ENCODE measurements at regions not wholly inside any gene's neighbourhood (a gene's known extent, or its start where the extent isn't known, plus 50 kb on each side); places are given as distances from the start of the nearest gene placed in this dataset.

DNA sequence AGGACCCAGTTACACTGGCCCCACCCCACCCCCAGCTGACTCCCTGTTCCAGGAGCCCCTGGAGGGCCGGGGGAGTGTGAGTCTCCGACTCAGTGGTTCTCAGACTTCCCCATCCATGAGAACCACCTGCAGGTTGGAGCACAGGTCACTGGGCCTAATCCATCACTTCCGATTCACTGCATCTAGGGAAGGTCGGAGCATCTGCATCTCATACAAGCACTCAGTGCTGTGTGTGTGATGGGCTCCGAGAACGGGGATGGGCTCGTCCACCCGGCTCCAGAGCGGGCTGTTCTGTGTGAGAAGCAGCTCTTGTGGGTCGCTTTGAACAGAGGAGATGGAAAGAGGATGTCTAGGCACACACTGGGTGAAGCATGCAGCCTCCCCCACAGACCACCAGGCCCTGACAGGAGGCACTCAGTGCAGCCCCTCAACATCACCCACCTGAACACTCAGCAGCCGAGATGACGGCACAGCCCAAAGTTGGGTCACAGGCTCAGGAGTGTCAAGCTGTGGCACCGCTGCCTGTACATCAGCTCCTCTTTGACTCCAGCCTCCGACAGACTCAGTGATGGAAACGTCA is 541.4 kb downstream of the BRD1 start:
- DNase-seq (ENCODE audit: low spot score): no peak

DNA sequence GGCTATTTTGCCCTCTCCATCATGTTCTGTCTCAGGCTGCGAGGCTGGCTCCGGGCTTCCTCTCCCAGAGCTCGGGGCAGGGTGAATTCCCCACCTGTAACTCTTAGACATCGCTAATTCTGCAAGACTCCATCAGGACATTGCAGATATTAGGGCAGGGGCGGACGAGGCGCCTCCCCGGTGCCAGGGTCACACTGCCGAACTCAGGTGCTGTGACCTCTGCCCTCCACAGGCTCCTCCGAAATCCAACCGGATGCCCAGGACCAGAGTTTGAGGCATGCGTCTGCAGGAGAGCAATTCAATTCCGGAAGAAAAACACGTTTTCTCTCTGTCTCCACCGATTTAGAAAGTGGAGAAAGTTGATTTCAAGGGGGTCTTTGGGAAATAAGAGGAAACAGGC is 542.7 kb downstream of the BRD1 start:
- no peak for DNase-seq (ENCODE audit: low spot score)

DNA sequence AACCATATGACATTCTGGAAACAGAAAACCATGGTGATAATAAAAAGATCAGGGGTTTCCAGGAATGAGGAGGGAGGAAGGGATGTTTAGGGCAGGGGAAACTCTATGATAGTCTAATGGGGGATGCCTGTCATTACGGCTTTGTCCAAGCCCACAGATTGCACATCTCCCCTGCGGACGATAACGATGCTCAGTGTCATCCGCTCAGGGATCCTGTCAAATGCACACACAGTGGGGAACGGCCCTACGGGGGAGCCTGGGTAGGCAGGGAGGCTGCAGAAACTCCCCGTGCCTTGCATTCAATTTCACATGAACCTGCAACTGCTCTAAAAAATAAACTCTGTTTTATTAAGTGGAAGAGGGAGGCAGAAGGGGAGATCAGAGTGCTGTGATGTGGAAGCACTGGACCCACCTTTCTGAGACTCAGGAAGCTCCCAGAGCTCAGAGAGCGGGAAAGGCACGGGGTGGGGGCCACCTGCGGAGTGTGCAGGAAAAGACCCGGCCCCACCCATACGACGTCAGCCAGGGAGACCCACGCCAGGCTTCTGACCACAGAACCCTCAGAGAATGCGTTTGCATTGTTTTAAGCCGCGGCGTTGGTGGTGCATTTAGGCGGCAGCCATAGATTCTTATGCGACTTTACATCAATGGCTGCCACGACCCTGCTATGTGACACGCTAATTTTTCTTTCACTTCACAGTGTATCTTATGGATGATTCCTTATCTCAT is 543.5 kb downstream of the BRD1 start:
- DNase-seq (ENCODE audit: low spot score): no peak

DNA sequence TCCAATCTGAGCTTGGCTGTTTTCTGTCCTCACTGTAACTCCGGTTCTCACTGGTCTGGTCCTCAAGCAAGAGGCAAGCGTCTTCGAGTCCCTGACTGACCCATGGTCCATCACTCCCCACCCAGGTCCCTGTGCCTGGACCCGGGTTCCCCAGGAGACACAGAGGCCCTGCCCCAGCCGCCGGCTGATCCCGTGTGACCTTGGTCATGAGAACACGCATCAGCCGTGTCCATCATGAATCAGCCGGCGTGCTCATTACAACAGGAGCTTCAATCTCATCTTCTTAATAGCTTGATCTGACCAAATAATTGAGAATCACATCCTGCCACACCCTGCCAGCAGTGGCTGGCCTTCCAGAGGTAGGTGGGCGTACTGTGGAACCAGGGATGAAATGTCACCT is 545.1 kb downstream of the BRD1 start:
- DNase-seq (ENCODE audit: low spot score): no peak

DNA sequence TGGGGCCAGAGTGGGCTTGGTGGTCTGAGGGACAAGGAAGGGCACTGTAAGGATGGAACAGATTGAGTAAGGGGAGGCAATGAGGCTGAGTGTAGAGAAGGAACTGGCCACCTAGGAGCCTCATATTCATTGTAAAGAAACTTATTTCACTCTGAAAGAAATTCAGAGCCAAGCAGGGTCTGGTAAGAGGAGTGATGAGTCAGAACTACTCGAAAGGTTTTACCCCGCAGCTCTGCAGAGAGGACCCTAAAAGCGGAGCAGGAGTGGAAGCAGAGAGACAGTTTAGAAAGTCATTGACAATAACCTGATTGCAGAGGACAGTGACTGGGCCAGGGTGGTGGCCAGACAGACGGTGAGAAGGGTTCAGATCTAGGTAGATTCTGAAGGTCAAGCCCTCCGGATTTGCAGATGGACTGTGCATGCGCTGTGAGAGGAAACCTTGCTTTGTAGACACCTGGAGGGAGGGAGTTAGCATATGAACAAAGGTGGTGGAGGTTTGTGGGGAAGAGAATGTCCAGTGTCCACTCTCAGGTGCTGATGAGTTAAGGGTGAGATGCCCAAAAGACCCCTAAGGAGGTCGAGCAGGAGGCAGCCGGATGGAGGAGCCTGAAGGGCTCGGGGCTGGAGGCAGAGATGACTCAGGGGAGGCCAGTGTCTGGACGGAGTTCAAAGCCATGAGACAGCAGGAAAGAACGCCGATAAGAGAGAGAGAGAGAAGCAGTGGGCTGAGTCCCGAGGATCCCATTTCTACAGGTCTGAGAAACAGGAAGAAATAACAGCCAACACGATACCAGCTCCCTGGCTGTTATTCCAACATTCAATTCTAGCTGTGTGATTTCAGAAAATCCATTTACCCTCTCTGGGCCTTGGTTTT is 546.0 kb downstream of the BRD1 start:
- DNase-seq (ENCODE audit: low spot score): no peak

DNA sequence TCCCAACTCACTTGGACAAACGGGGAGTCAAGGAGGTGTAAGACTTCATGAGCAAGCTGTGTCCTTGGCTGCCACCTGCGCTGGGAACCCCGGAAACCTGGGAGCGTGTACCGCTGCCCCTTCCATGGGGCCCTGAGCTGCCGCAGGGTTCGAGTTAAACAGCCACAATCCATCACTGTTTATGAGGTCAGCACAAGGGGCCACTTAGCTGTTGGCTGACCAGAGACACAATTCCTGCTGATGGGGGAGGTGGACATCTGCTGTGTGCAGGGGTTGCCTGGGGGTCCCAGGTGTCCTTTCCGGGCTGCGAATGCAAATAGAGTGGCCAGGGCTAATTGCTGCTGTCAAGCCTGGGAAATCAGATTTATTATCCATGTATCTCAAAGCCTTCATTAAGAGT is 549.3 kb downstream of the BRD1 start:
- no peak for DNase-seq (ENCODE audit: low spot score)

DNA sequence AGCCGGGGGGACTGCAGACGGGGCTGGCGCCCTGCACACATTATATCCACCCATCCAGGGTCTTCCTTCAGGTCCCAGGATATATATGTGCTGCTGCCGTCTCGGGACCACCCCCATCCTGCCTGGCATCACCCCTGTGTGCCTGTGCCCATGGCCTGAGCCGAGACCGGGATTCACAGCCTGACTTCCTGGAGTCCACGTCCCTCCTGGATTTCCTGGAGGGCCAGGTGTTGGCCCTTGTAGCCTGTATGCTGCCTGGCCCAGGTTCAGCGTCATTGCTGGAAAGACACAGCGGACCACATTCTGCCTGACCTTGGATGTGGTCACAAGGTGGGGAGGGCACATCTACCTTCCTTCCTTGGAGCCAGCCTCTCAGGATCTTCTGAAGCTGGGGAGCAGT is 551.1 kb downstream of the BRD1 start:
- no peak for DNase-seq (ENCODE audit: low spot score)

DNA sequence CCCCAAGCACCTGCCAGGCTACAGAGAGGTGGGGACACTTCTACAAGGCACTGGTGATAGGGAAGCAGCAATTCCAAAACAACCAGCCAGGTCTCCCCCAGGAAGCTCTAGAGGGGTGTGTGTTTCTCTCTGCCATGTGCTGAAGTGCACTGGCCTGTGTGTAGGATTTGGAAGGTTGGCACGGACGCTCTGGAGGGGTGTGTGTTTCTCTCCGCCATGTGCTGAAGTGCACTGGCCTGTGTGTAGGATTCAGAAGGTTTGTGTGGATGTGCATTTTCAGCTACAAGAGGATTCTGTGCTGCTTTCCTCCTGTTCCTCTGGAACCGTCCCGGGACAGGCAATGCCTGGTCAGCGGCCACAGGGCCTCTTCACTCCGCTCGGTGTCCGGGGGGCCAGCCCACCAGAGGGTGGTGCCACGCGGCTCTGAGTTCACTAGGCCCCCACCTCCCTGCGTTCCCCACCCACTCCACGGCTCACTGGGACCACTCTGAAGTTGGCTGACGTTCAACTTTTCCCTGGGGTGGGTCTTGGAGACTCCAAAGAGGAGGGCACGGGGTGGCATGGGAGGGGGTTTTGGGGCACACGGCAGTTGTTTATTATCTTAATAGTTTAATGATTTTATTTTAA is 552.8 kb downstream of the BRD1 start:
- no peak for DNase-seq (ENCODE audit: low spot score)

DNA sequence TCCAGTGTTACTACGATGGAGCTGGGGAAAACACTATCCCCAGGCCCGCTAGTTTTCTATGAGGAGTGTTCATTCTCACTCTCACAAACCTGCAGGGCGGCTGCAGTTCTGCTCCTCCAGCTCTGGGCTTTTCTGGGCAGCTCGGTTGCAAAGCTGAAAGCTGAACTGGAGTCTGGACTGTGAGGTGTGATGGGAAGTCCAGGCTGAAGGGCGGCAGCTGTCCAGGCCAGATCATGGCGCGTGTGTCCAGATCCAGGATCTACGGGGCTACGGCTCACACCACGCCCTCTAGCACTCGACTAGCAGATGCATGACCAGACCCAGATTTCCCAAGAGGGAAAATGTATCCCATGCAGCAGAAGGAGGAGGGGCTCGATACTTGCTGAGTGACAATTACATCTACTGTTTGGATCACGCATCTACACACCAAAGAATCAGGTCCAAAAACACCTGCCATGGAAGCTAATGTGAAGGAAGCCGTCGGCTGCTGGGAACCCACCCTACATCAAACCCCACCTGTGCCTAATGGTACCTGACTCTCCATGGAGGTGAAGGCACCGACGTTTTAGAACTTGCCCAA is 555.0 kb downstream of the BRD1 start:
- DNase-seq (ENCODE audit: low spot score): no peak

DNA sequence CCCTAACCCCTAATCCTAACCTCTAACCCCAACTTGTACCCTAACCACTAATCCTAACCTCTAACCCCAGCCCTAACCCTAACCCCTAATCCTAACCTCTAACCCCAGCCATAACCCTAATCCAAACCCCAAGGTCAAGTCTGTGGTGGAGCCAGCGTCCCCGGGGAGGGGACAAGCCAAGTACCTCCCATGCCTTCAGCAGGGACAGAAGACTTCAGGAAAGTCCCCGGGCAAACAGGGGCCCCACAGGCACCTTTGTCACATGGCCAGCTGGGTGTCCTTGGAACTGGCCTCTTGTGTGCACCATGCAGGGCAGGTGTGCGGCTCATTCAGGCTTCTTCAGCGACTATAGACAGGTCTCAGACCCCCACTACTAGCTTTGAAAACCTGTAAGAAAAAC is 555.8 kb downstream of the BRD1 start:
- DNase-seq (ENCODE audit: low spot score): no peak

DNA sequence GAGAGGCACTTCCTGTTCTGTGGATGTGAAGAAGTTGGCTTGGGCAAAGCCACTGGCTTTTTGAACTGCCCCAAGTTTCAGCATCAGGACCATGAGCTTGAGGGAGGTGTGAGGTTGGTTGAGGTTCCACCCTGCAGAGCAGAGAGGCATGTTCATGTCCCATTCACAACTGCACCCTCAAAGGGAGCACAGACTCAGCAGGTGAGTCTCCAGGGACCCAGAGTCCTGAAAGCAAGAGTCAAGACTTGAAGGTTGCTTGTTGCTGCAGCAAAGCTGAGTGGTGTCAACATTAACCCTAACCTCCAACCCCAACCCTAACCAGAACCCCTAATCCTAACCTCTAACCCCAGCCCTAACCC is 556.3 kb downstream of the BRD1 start:
- no peak for DNase-seq (ENCODE audit: low spot score)

DNA sequence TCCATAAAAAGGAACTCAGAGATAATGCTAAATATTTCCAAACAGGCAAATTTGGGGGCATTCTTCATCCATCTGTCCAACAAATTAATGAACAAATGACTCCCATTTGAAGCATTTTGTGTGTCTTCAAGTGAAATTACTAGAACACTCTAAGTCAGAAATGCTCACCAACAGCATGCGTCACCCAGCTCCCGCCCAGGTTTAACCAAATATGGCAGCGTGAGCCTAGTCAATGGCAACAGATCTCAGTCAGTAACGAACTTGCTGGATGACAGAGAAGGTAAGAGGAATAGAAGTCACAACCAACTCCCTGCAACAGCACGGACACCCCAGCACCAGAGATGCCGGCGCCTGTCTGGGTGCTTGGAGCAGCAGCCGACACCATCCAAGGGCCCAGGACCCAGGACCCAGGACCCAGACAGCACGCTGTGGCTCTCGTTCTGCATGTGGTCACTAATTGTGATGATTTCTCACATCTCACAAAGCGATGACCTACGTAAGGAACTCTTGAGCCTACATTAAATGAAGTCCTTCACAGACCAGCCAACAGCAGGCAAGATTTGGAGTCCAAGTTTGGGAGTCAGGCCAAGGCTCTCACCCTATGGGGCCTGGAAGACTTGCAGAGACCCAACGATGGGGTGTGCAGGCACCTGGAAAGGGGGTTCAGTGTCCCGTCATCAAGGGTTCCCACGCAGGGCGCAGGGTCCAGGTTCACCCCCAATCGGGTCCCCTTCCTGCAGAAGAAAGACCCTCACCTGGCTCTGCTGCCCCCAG is 556.9 kb downstream of the BRD1 start:
- DNase-seq (ENCODE audit: low spot score): no peak

DNA sequence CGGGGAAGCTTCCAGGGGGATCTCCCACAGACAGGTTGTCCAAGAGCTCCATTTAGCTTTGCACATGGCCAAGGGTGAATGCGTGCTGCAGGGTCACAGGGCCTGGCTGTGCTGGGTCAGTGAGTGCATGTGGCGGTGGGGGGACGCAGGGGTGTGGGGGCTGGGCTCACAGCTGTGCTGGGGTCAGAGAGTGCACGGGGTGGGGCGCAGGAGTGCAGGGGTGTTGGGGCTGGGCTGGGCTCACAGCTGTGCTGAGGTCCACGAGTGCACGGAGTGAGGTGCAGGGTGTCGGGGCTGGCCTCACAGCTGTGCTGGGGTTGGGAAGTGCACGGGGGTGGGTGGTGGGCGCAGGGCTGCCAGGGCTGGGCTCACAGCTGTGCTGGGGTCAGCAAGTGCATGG is 557.7 kb downstream of the BRD1 start:
- DNase-seq (ENCODE audit: low spot score): no peak

DNA sequence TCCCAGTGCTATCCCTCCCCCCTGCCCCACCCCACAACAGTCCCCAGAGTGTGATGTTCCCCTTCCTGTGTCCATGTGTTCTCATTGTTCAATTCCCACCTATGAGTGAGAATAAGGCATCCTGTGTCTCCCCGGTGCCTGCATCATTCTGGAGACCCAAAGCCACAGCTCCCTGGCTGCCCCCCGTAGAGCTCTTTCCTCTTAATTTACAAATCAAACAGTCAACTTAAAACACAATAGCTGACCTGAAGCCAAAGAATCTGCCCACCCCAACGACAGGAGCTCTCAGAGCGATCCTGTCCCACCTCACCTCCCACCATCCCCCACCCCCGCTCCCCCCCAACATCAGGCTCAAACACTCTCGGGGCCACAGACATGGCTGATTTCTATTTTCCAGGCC is 558.3 kb downstream of the BRD1 start:
- DNase-seq (ENCODE audit: low spot score): no peak

DNA sequence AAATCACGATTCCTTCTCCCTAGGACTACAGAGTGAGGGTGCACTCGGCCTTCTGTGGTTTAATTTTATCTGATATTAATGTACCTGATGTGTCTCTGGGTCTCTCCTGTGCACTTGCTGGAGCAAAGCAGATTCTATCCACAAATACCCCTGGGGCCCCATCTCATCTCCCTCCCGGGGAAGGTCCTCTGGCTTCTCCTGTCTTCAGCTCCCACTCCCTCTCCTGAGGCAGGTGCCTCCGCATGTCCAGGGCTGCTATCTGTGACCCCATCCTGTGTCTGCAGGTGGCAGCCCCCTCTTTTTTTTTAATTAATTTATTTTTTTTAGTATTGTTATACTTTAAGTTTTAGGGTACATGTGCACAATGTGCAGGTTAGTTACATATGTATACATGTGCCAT is 558.7 kb downstream of the BRD1 start:
- no peak for DNase-seq (ENCODE audit: low spot score)

DNA sequence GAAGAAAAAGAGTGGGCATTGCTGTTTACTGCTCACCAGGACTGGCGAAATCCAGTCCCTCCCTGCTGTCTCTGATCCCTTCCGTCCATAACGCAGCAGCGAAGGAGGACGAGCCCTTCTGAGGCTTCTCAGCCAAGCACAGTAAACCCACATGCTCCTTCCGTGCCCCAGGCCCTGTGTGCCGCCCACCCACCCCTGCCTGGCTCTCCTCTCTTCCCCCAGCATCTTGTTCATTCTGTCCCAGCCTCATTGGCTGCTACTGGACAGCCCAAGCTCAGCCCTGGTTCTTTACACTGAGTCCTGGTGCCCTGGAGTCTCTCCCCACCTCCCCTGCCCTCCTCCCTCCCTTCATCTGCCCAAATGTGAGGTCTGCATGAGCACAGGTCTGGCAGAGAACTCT is 559.7 kb downstream of the BRD1 start:
- DNase-seq (ENCODE audit: low spot score): no peak

DNA sequence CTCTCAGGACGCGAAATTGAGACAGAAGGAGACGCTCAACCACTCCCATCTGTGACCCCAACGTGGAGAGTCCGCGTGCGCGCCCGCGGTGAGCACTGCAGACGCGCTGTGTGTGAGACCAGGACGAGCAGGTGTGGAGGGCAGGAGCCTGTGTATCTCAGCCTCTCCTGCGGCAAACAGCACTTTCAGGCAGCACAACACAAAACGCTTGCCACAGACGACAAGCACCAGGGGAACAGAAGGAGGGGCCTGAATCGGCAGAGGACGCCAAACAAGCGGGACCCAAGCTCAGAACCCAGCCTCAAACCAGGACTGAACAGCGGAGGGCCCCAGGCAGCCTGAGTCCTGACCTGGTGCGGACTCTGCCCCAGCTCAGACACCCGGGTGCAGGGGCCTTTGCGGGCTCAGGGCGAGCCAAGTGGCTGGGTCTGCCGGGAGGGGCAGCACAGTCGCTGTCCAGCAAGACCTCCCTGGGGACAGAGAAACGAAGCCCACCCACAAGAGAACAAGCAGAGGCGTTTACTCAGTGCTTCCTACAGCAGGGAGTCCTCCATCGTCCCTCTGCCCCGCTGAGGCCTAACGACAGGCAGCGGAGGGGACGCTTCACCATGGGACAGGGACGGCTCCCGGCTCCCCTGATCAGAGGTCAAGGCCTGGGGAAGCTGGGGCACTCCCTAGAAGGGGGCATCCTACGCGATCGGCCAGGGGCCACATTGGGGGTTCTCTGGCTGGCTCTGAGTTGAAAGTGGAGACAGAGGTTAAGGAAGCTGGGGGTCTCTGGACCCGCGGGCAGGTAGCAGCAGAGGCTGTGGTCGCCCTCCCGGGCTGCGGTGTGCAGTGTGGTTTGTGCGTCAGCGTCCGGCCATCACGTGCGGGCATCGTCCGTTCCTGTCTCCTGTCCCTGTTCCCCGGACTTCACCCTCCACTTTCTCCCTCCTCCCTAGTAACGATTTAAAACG is 560.8 kb downstream of the BRD1 start:
- DNase-seq (ENCODE audit: low spot score): no peak

DNA sequence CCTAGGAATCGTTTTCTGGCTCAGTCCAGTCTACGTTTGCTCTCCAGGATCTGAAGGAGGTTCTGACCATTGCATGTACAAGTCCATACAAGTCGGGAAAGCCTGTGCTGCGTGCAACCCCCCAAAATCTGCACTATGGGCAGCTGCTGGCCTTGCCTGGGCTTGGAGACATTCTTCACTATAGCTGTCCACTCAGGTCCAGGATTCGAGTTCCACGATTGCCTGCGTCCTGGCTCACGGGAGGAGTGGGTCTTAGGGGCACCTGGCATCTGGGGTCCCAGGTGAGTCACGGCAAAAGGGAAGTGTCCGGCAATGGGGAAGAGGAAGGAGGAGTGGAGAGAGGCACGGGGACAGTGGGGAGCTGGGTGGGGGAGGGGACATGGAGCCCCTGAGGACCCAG is 563.0 kb downstream of the BRD1 start:
- no peak for DNase-seq (ENCODE audit: low spot score)

DNA sequence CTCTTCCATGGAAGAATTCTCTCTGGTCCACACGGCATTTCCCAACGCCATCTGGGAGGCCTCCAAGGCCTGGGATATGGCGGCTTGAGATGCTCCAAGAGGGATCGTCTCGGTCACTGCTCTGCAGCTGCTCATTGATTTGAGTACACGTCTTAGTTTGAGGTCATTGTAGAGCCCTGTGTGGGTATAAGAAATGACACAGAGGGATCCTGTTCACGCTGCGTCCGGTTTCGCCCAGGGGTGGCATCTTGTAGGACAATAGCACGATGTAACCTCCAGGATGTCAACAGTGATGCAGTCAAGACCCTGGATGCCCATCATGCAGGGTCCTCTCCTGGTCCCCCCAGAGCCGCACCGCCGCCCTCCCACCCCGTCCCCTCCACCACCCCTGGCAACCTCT is 564.6 kb downstream of the BRD1 start:
- no peak for DNase-seq (ENCODE audit: low spot score)

DNA sequence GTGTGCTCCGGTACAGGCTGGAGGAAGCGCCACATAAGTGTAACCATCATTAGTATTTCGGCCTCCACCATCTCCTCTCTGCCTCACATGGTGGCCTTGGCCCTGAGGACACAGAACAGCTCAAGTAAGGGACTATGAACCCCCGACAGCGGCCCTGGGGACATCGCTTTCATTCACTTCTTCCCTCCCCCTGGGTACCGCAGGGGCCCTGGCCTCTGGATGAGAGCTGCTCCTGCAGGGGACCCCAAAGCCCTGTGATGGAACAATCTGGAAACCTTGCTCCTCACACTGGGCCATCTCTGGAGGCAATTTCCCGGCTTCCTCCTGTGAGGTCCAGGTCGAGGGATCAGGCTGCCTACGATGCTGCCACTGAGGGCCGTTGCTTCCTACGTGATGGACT is 565.5 kb downstream of the BRD1 start:
- DNase-seq (ENCODE audit: low spot score): no peak

DNA sequence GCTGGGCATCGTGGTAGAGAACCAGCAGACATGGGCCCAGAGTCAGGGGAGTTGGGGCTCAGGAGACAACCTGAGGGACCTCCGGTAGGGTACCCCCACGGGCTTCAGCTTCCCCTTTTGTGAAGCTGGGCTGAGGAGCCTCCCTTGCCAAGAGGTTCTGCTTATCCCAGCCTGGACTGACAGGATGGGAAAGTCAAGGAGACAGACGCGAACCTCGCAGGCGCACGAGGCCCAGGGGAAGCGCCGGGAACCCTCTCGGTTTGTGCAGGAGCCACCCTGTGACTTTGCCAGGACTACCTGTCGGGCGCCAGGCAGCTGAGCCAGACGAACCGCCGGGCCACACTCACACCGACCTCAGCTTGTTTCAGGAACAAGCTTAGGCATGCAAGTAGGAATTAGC is 566.1 kb downstream of the BRD1 start:
- no peak for DNase-seq (ENCODE audit: low spot score)
